Right lobe of liver (tissue), 4 donors: ENCODE measurements at regions not wholly inside any gene's neighbourhood (a gene's known extent, or its start where the extent isn't known, plus 50 kb on each side); places are given as distances from the start of the nearest gene placed in this dataset.

Experiments used
- POLR2A ChIP-seq: fragments of 450-650 bp; IDR thresholded peaks from one replicate; pipeline ENCODE4 v1.6.1; 2017; ENCODE audit warnings: antibody characterized with exemption, mild to moderate bottlenecking
- TF ChIP-seq, protein P1 (sequence below), 4 donors: fragments of 200-600 bp in 3 of 4; fragments of 450-650 bp in 1 of 4; IDR thresholded peaks; one replicate each; pipeline versions ENCODE4 v1.5.1 to v1.8.0; 2016 to 2022; ENCODE audit warnings: antibody characterized with exemption in 4 of 4, mild to moderate bottlenecking in 2 of 4
- donor health status: DM: no; HTN: no; CAD: no.
- donor health status: DM: no; HTN: no; CAD: no.
- donor health status: DM: no; HTN: yes; CAD: no.

DNA sequence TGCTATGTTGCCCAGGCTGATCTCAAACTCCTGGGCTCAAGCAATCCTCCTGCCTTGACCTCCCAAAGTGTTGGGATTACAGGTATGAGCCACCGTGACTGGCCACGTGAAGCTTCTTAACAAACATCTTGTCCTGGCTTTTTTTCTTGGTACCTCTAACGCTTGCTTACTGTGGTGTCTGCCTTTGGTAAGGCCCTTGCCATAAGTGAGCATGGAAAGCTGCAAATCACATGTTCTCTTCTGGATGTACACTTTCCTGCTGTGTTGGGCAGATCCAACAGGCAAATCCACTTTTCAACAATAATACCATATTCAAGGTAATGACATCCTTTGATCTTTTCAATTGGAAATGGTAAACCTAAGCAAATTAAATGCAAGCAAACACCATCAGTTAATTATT lies 54.6 kb downstream of the ARF6 start:
- TF ChIP-seq, protein P1, sequence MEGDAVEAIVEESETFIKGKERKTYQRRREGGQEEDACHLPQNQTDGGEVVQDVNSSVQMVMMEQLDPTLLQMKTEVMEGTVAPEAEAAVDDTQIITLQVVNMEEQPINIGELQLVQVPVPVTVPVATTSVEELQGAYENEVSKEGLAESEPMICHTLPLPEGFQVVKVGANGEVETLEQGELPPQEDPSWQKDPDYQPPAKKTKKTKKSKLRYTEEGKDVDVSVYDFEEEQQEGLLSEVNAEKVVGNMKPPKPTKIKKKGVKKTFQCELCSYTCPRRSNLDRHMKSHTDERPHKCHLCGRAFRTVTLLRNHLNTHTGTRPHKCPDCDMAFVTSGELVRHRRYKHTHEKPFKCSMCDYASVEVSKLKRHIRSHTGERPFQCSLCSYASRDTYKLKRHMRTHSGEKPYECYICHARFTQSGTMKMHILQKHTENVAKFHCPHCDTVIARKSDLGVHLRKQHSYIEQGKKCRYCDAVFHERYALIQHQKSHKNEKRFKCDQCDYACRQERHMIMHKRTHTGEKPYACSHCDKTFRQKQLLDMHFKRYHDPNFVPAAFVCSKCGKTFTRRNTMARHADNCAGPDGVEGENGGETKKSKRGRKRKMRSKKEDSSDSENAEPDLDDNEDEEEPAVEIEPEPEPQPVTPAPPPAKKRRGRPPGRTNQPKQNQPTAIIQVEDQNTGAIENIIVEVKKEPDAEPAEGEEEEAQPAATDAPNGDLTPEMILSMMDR (IDR thresholded peaks at IDR 0.05) = no peak
- no peak for TF ChIP-seq POLR2A
